Fibroblast of skin of scalp (primary cell): ENCODE measurements at regions not wholly inside any gene's neighbourhood (a gene's known extent, or its start where the extent isn't known, plus 50 kb on each side); places are given as distances from the start of the nearest gene placed in this dataset.
A peak's percentile ranks its signal among the peaks of the same experiment; 100 is the strongest.
"Not testable (repeated sequence)": the region's sequence is repeated elsewhere in the genome, so short reads cannot be mapped to it uniquely, and the experiment has no call there.

Experiments
- DNase-seq: peaks from one replicate; pipeline ENCODE4 v3.0.0-alpha.2; 2013

- DNase-seq, result peak; percentile 16
These were observed 50.3 kb downstream of the GASK1B start for GRCh38 chr4:158122501-158122900.

- peak; percentile 96 for DNase-seq
These were observed 51.7 kb downstream of the GASK1B start for GRCh38 chr4:158121161-158121579.

DNA sequence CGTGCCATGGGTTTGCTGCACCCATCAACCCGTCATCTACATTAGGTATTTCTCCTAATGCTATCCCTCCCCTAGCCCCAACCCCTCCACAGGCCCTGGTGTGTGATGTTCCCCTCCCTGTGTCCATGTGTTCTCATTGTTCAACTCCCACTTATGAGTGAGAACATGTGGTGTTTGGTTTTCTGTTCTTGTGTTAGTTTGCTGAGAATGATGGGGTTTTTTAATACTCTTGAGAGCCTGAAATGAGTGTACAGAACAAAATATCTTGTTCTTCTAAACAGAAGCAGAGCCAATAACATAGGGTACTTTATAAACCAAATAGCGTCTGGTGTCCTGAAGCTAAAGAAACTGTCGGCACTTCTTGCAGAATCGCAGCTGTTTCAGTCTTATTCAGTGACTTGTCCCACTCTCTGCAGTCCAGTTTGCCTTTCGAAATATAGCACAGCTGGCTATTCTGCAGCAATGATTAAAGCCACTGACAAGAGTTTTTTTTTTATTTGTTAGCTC is 52.1 kb downstream of the GASK1B start:
- peak; percentile 6 for DNase-seq

- no peak for DNase-seq
These were observed 60.2 kb downstream of the GASK1B start for GRCh38 chr4:158112611-158113010.

GRCh38 chr4:158111241-158111640 is 61.6 kb downstream of the GASK1B start:
- DNase-seq, result no peak

GRCh38 chr4:158102904-158103303 is 69.9 kb downstream of the GASK1B start:
- no peak for DNase-seq

- no peak for DNase-seq
These were observed 73.1 kb downstream of the GASK1B start for GRCh38 chr4:158099686-158100085.

DNA sequence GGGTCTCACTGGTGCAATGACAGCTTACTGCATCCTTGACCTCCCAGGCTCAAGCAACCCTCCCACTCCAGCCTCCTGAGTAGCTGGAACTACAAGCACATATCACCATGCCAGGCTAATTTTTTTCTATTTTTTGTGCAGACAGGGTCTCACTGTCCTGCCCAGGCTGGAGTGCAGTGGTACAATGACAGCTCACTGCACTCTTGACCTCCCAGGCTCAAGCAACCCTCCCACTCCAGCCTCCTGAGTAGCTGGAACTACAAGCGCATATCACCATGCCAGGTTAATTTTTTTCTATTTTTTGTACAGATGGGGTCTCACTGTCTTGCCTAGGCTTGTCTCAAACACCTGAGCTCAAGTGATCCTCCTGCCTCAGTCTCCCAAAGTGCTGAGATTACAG is 74.0 kb downstream of the GASK1B start:
- DNase-seq, result no peak

- no peak for DNase-seq
These were observed 78.3 kb downstream of the GASK1B start for GRCh38 chr4:158094413-158095134.

- peak; percentile 28 for DNase-seq
These were observed 82.5 kb downstream of the GASK1B start for GRCh38 chr4:158090323-158090722.

- not testable (repeated sequence) for DNase-seq
These were observed 82.9 kb downstream of the GASK1B start for GRCh38 chr4:158089897-158090296.

DNA sequence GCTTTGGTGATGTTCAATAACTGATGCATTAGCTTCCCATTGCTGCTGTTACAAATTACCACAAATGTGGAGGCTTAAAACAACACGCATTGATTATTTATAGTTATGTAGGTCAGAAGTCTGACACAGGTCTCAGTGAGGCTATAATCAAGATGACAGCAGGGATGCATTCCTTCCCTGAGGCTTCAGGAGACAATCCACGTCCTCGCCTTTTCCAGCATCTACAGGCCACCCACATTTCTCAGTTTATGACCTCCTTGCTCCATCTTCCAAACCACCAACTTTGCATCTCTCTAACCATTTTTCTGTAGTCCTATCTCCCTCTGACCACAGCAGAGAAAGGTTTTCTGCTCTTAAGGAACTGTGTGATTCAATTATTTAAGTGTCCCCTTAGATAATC is 92.5 kb downstream of the GASK1B start:
- DNase-seq, result peak; percentile 11

DNA sequence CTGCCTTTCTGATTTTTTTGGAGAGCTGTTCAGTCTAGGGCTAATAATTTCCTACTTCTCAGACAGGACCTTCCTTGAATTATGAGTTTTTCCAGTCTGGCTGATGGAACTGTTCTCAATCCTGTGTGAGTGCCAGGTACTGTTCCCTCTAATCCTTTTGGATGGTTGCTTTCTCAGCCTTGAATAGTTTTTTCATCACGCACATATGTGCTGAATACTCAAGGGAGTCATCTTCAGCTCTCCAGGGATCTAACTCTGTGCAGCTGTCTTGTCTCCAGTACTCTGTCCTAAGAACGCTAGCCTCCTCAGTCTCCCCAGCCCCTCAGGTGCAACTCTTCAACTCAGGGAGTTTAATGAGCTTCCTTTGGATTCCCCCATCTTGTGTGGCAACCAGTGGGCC is 93.2 kb downstream of the GASK1B start:
- DNase-seq, result peak; percentile 7

DNA sequence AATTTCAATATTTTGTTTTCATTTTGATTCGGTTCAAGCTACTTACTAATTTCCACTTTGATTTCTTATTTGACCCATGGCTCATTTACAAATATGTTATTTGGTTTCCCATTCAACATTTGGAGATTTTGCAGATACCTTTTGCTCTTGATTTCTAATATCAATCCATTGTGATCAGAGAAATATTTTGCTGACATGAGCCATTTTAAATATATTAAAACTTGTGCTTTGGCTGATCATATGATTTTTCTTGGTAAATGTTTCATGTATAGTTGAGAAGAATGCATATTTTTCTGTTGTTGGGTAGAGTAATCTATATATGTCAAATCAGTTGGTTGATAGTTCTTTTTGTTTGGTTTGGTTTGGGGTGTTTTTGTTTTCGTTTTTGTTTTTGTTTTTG is 95.0 kb downstream of the GASK1B start:
- DNase-seq, result no peak

GRCh38 chr4:158074851-158075250 is 98.0 kb downstream of the GASK1B start:
- DNase-seq, result no peak

DNA sequence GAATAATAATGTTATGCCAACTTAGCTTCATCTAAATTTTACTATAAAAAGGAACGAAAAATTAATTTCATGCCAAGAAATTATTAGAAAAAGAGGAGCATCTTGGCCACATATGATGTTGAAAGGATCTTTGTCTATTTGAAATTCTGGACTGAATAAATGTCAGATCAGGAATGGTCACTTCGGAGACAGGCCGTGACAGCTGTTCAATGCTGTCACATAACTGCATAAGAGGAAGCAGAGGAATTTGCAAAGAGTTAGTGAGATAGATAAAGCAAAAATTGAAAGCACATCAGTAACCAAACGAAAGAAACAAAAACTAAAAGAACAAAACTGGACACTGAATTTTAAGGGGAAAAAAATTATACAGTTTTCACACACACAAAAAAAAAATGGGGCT is 100.9 kb downstream of the GASK1B start:
- no peak for DNase-seq

GRCh38 chr4:158068068-158068467 is 104.8 kb downstream of the GASK1B start:
- peak; percentile 66 for DNase-seq

GRCh38 chr4:158067646-158068045 is 105.2 kb downstream of the GASK1B start:
- DNase-seq, result peak; percentile 21

DNA sequence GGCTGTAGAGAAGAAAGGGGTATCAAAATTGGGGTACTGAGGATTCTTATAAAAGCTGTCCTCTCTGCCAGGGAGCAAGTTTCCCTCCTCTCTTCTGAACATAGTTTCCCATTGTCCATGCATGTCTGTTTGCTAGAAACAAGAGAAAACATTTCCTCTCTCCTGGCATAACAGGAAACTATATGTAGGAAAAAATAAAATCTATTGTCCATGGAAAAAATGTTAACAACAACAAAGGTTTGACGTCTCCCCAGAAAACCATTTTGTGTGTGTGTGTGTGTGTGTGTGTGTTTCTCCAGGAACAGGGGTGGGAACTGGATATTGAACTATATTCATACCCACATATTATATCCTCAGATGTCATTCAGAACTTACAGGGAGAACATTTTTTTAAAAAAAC is 107.2 kb downstream of the GASK1B start:
- no peak for DNase-seq

- DNase-seq, result no peak
These were observed 107.6 kb downstream of the GASK1B start for GRCh38 chr4:158065176-158065575.

DNA sequence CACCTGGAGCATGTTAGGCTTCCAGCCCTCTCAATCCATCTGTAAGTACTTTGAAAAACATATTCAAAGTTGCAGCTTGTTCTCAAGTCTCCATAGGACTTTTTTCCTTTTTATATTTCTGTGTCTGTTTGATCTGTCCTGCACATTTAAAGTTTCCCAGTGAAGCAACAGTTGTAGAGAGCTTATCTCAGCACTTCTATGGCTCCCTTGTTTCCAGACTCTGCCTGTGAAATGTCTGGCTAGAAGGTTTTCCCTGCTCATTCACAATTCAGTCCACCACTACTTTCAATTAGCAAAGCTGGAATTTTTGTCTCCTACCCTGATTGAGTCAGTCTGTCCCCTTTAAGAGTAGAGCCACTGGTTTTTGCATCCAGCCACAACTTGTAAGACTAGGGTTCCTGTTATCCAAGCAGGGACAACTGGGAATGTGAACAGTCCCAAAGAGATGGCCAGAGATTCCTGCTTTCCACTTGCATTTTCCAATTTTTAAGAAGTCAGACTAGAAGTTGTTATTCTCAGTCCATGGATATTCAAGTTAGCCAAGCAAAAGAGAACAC is 116.1 kb downstream of the GASK1B start:
- no peak for DNase-seq

DNA sequence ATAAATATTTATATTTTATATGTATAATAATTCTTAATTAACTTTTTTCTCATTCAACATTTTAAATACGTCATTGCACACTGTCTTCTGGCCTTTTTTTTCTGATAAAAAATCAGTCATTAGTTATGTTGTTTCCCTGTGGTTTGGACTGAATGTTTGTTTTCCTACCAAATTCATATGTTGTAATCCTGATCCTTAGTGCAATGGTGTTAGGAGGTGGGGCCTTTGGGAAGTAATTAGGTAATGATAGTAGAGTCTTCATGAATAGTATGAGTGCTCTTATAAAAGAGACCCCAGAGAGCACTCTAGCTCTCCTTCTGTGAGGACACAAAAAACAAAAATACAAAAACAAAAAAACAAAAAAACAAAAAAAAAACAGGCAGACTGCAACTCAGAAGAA is 117.2 kb downstream of the GASK1B start:
- no peak for DNase-seq

GRCh38 chr4:158053801-158054200 is 119.0 kb downstream of the GASK1B start:
- no peak for DNase-seq

GRCh38 chr4:158053086-158053485 is 119.7 kb downstream of the GASK1B start:
- DNase-seq, result peak; percentile 7
